OCI-LY7 (cell line): ENCODE measurements at regions not wholly inside any gene's neighbourhood (a gene's known extent, or its start where the extent isn't known, plus 50 kb on each side); places are given as distances from the start of the nearest gene placed in this dataset.
"Not testable (repeated sequence)": the region's sequence is repeated elsewhere in the genome, so short reads cannot be mapped to it uniquely, and the experiment has no call there.

Experiments
- EZH2phosphoT487 ChIP-seq: fragments of 200-600 bp; sonication (generic); IDR thresholded peaks from 2 replicates; pipeline ENCODE4 v1.6.1; 2018; ENCODE audit warnings: low read depth, borderline replicate concordance, mild to moderate bottlenecking, mixed run types, antibody characterized with exemption, low read length, moderate library complexity, mixed read lengths
- TF ChIP-seq, protein P1 (sequence below): fragments of 200-600 bp; sonication (generic); conservative IDR thresholded peaks from 2 replicates; pipeline ENCODE4 v1.5.1; 2014; ENCODE audit warnings: mild to moderate bottlenecking, antibody characterized with exemption, low read length, moderate library complexity, mixed read lengths

DNA sequence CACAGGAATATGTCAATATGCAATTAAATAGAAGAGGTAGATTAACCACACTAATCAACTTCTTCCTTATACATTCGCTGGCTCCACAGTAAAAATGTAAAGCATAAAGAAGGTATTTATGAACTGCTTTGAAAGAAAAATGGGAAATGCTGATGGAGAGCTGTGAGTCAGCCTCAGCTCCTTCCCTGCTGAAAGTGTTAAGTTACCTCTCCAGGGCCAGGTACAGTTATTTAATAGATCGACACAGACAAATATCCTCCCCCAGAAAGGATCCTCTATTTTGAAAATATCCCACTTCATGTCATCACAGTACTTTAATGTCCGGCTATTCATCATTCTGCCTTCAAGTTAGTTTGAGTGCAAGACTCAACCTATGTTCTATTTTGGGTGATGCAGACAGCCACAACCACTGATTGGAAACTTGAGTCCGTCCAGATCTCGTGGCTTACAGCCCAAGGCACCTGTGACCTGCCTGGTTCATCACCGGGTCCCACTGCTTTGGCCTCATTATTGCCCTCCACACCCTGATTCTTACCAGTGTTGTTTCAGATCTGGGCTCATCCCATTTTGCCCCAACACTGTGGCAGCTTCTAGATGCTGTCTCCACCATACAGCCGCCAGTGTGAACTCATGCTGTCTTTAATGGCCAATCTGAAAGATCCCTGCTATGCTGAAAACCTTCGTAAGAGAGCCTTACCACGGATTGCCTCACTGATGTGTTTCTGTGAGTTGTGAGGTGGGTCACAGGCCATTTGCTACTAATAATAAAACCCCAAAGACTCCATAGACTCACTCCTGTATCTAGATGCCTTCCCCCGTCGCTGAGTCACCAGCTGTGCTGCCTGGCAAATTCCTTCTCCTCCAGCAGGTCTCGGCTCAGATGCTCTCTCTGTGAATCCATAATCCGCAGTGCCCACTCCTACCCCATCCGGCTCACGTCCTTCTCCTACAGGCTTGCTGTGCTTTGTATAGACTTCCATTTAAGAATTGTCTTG, 56.2 kb upstream of the DDAH1 start:
- TF ChIP-seq, protein P1, sequence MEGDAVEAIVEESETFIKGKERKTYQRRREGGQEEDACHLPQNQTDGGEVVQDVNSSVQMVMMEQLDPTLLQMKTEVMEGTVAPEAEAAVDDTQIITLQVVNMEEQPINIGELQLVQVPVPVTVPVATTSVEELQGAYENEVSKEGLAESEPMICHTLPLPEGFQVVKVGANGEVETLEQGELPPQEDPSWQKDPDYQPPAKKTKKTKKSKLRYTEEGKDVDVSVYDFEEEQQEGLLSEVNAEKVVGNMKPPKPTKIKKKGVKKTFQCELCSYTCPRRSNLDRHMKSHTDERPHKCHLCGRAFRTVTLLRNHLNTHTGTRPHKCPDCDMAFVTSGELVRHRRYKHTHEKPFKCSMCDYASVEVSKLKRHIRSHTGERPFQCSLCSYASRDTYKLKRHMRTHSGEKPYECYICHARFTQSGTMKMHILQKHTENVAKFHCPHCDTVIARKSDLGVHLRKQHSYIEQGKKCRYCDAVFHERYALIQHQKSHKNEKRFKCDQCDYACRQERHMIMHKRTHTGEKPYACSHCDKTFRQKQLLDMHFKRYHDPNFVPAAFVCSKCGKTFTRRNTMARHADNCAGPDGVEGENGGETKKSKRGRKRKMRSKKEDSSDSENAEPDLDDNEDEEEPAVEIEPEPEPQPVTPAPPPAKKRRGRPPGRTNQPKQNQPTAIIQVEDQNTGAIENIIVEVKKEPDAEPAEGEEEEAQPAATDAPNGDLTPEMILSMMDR = not testable (repeated sequence)
- TF ChIP-seq EZH2phosphoT487 = not testable (repeated sequence)
